HG03108 (cell line): ENCODE measurements at regions not wholly inside any gene's neighbourhood (a gene's known extent, or its start where the extent isn't known, plus 50 kb on each side); places are given as distances from the start of the nearest gene placed in this dataset.

Experiments
- ATAC-seq: cut with Tn5 transposase; IDR thresholded peaks from one replicate; pipeline ENCODE4 v1.9.1; 2021; ENCODE audit warnings: moderate library complexity; ENCODE audit not compliant: unreplicated experiment

- ATAC-seq: no peak
These were observed 122.0 kb upstream of the RARB start for GRCh38 chr3:25306066-25306465.

- ATAC-seq: no peak
These were observed 121.4 kb upstream of the RARB start for GRCh38 chr3:25306705-25307104.

DNA sequence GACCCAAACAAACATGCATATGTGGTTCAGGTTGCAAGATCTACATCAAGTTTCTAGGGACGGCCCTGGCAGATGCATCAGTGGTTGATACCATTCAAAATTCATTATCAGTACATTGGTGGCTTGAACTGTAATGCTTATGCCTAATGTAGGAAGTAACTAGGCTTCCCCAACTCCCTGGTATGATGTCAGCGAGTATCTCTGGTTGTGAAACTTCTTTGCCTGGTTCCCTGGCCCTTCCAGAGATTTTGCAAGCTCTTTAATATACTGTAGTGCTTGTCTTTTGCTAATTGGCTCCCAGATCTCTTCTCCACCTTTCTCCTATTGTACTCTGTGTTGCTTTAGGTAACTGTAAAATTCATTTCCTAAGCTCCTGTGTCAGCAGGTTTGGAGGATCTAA is 114.8 kb upstream of the RARB start:
- no peak for ATAC-seq

DNA sequence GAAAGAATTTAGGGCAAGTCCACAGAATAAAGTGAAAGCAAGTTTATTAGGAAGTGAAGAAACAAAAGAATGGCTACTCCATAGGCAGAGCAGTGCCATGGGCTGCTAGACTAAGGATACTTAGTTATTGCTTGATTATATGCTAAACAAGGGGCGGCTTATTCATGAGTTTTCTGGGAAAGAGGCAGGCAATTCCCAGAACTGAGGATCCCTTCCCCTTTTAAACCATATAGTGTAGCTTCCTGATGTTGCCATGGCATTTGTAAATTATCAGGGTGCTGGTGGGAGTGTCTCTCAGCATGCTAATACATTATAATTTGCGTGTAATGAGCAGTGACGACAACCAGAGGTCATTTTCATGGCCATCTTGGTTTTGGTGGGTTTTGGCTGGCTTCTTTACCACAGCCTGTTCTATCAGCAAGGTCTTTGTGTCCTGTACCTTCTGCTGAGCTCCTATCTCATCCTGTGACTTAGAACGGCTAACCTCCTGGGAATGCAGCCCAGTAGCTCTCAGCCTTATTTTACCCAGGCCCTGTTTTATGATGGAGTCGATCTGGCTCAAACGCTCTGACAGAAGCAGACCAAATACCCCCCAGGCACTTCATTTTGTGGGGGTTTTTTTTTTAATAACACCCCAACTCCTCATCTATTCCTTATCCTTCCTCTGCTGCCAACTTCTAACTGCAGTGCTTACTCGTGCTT is 103.0 kb upstream of the RARB start:
- ATAC-seq: no peak

- no peak for ATAC-seq
These were observed 92.7 kb upstream of the RARB start for GRCh38 chr3:25335356-25335755.

GRCh38 chr3:25338158-25338725 is 89.8 kb upstream of the RARB start:
- no peak for ATAC-seq

DNA sequence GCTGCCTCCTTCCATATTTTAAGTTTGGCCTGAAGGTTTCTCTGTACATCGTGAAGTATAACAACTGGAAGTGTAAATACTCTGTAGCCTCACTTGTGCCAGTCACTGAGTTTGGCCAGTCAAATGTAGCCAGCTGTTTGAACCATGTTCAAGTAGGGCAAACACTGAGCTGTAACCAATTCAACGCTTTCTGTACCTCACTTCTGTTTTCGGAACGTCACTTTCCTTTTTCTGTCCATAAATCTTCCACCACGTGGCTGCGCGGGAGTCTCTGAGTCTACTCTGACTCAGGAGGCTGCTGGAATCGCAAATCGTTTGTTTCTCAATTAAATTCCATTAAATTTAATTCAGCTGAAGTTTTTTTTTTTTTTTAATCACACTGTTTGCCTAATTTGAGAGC is 88.8 kb upstream of the RARB start:
- ATAC-seq: no peak

- no peak for ATAC-seq
These were observed 83.4 kb upstream of the RARB start for GRCh38 chr3:25344670-25345069.

GRCh38 chr3:25349095-25349494 is 79.0 kb upstream of the RARB start:
- ATAC-seq: no peak

GRCh38 chr3:25349828-25350724 is 78.0 kb upstream of the RARB start:
- no peak for ATAC-seq

DNA sequence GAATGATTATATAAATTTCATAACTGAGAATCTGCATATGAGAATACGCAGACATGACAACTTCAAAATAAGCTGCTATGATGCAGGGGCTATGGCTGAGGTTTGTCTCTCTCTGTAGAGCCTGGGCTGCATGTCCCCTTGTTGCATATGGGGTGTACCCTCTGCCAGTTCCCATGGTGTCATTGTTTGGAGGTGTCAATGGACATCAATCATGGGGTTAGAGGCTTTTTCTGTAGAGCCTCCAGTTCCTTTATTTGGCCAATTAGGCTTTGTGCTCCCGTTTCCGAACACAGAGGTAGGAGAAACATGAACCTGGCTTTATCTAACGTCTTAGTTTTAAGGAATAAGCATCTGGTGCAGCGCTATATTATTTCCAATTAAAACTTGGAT is 77.3 kb upstream of the RARB start:
- ATAC-seq: no peak

GRCh38 chr3:25354071-25354470 is 74.0 kb upstream of the RARB start:
- no peak for ATAC-seq

- ATAC-seq: no peak
These were observed 72.8 kb upstream of the RARB start for GRCh38 chr3:25355034-25355885.

GRCh38 chr3:25355998-25356397 is 72.1 kb upstream of the RARB start:
- ATAC-seq: no peak

DNA sequence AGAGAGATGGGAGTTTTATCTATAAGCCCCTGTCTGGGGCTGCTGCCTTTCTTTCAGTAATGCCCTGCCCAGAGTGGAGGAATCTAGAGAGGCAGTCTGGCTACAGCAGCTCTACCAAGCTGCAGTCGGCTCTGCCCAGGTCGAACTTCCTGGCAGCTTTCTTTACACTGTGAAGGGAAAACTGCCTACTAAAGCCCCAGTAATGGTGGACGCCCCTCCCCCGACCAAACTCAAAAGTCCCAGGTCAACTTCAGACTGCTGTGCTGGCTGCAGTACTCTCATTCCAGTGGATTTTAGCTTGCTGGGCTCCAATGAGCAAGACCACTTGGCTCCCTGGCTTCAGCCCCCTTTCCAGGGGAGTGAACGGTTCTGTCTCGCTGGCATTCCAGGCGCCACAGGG is 65.9 kb upstream of the RARB start:
- no peak for ATAC-seq

DNA sequence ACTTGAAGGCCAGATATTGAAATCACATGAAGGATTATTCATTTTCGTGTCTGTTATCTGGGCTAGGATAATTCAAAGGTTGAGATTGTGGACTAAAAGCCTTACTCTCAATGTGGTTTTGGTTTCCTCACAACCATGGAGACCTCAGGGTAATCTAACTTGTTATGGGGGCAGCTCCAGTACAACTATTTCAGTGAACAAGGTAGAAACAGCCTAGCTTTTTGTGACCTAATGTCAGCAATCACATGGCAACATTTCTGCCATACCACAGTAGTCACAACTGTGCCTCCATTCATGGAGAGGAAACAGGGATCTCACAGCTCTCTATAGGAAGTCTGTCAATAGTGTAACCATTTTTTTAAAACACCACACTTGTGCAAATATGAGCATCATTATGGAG is 62.4 kb upstream of the RARB start:
- no peak for ATAC-seq

DNA sequence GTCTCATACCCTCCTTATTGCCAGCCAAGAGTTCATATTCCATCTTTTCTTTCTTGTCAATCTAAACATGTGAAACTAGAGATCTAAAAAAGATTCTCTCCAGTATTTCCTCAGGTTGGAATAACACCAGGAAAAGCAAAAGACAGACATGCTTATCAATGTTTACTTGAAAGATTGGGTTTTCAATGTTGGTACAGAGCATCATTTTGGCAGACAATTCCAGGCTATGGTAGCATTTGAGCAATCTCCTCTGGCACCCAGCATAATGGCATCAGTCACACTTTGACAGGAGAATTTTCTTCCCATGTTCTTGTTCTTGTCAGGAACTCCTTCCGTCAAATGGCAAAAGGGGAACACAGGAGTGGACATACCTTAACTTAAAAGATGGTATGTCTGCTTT is 61.0 kb upstream of the RARB start:
- ATAC-seq: no peak

DNA sequence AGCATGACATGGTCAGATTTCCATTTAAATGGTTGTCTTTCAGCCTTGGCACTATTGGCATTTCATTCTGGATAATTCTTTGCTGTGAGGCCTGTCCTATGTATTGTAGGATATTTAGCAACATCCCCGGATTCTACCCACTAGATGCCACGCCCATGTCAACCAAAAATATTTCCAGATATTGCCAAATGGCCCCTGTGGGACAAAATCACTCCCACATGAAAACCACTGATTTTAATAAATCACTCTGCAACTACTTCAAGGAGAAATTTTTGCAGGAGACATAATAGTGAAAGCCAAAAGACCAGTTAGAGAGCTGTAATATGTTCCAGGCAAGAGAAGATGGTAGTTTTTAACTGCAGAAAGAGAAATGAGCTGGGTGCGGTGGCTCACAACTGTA is 55.9 kb upstream of the RARB start:
- ATAC-seq: no peak

DNA sequence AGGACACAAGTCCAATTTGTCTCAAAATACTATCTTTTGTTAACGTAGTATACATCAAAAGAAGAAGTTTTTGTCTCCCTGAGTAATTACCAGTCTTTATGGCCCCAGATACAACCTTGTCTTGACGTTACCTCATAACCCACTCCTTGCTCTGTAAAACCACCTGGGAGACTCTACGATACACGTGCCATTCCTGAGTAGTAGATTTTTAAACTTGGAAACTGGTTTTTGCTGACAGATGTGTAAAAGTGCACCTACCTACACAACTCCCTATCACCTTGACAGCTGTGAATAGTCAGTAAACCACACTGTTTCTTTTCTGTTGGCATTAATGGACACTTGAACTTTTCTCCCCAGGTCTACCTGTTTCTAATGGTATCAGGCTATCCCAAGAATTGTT is 51.7 kb upstream of the RARB start:
- no peak for ATAC-seq

GRCh38 chr3:25377042-25377441 is 51.0 kb upstream of the RARB start:
- ATAC-seq: no peak
